PC-9 (cell line): ENCODE measurements at regions not wholly inside any gene's neighbourhood (a gene's known extent, or its start where the extent isn't known, plus 50 kb on each side); places are given as distances from the start of the nearest gene placed in this dataset.

ENCODE experiments used
- CTCF ChIP-seq: fragments of 200-600 bp; sonication (generic); conservative IDR thresholded peaks from 2 replicates; pipeline ENCODE4 v1.6.1; 2017; ENCODE audit warnings: mixed run types, antibody characterized with exemption, mild to moderate bottlenecking, moderate library complexity
- EZH2 ChIP-seq: fragments of 200-600 bp; sonication (generic); IDR thresholded peaks from 2 replicates; pipeline ENCODE4 v1.8.0; 2017; ENCODE audit warnings: antibody characterized with exemption, low read depth

DNA sequence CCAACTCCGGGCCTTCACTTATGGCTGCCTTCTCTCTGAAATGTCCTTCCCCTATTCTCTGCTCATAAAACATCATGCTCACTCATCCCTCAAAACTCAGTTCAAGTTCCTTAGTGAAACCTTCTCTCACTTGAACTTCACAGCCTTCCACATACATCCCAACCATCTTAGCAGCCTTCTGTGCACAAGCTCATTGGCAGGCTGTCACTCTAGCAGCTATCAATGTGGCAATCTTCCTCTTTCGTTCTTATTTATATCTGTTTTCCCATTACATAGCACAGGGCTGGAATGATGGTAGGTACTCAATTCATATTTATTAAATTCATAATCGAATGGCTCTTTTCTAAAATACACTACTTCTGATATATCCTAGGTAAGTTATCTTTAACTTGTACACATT, 66.4 kb upstream of the MCTP2 start:
- no peak for TF ChIP-seq CTCF
- TF ChIP-seq EZH2 = no peak
